GM23338 (cell line): ENCODE measurements at regions not wholly inside any gene's neighbourhood (a gene's known extent, or its start where the extent isn't known, plus 50 kb on each side); places are given as distances from the start of the nearest gene placed in this dataset.

Experiments used
- ATAC-seq: fragments of 200-7000 bp; cut with Tn5 transposase; 3 replicates; pipeline ENCODE4 v1.9.1; 2020
- DNase-seq: peaks from one replicate; pipeline ENCODE4 v3.0.0-alpha.2; 2015; ENCODE audit warnings: low spot score
- H2AFZ ChIP-seq: fragments of 200-600 bp; sonication (generic); 2 replicates; pipeline ENCODE4 v1.8.0; 2016; ENCODE audit warnings: antibody characterized with exemption, mild to moderate bottlenecking, moderate library complexity
- H3F3A ChIP-seq: fragments of 200-600 bp; sonication (generic); replicated peaks from 2 replicates; pipeline ENCODE4 v1.8.0; 2017; ENCODE audit warnings: antibody characterized with exemption, mixed run types, low read depth
- H3K27ac ChIP-seq: fragments of 200-600 bp; sonication (generic); 2 replicates; pipeline ENCODE4 v1.6.1; 2016; ENCODE audit warnings: low read depth
- H3K27me3 ChIP-seq: fragments of 200-600 bp; sonication (generic); 2 replicates; pipeline ENCODE4 v1.8.0; 2016; ENCODE audit warnings: mild to moderate bottlenecking, mixed run types, moderate library complexity; ENCODE audit not compliant: insufficient read depth
- H3K36me3 ChIP-seq: fragments of 200-600 bp; sonication (generic); 2 replicates; pipeline ENCODE4 v1.8.0; 2016; ENCODE audit warnings: mild to moderate bottlenecking; ENCODE audit not compliant: insufficient read depth
- H3K4me1 ChIP-seq: fragments of 200-600 bp; sonication (generic); 2 replicates; pipeline ENCODE4 v1.8.0; 2016; ENCODE audit warnings: mild to moderate bottlenecking, moderate library complexity; ENCODE audit not compliant: insufficient read depth
- H3K4me2 ChIP-seq: fragments of 200-600 bp; sonication (generic); 2 replicates; pipeline ENCODE4 v1.7.1; 2017; ENCODE audit warnings: mixed run types
- H3K4me3 ChIP-seq: fragments of 200-600 bp; sonication (generic); 2 replicates; pipeline ENCODE4 v1.6.1; 2016; ENCODE audit warnings: mixed run types
- H3K79me2 ChIP-seq: fragments of 200-600 bp; sonication (generic); replicated peaks from 2 replicates; pipeline ENCODE4 v1.8.0; 2017; ENCODE audit warnings: mild to moderate bottlenecking; ENCODE audit not compliant: insufficient read depth
- H3K9me2 ChIP-seq: fragments of 200-600 bp; sonication (generic); 2 replicates; pipeline ENCODE4 v1.8.0; 2017; ENCODE audit not compliant: insufficient read depth
- H4K20me1 ChIP-seq: fragments of 200-600 bp; sonication (generic); replicated peaks from 2 replicates; pipeline ENCODE4 v1.8.0; 2017; ENCODE audit warnings: mild to moderate bottlenecking; ENCODE audit not compliant: insufficient read depth
- H3K27ac Mint-ChIP-seq: 2 replicates; pipeline ENCODE4 v1.8.0; 2020; ENCODE audit warnings: inconsistent platforms, mild to moderate bottlenecking, moderate library complexity, mixed read lengths
- H3K27me3 Mint-ChIP-seq: 3 replicates; pipeline ENCODE4 v1.8.0; 2022; ENCODE audit warnings: low read depth, mild to moderate bottlenecking, moderate library complexity, mixed read lengths, inconsistent platforms; ENCODE audit not compliant: insufficient read depth, poor library complexity
- H3K36me3 Mint-ChIP-seq: 3 replicates; pipeline ENCODE4 v1.8.0; 2021; ENCODE audit warnings: low read depth, mild to moderate bottlenecking, inconsistent platforms, moderate library complexity, mixed read lengths
- H3K4me1 Mint-ChIP-seq: 3 replicates; pipeline ENCODE4 v1.8.0; 2020; ENCODE audit warnings: mild to moderate bottlenecking, inconsistent platforms, mixed read lengths
- H3K4me3 Mint-ChIP-seq: 3 replicates; pipeline ENCODE4 v1.8.0; 2021; ENCODE audit warnings: moderate library complexity, mild to moderate bottlenecking, inconsistent platforms, mixed read lengths
- H3K9me3 Mint-ChIP-seq: 3 replicates; pipeline ENCODE4 v1.8.0; 2020; ENCODE audit warnings: moderate library complexity, mild to moderate bottlenecking, inconsistent platforms, mixed read lengths
- CREB1 ChIP-seq: fragments of 250-450 bp; sonication (Bioruptor Pico); IDR thresholded peaks from 2 replicates; pipeline ENCODE4 v1.5.0; 2020; ENCODE audit warnings: low read depth, mild to moderate bottlenecking, moderate library complexity
- EZH2 ChIP-seq: fragments of 200-600 bp; sonication (generic); IDR thresholded peaks from one replicate; pipeline ENCODE4 v1.8.0; 2017; ENCODE audit warnings: antibody characterized with exemption, mild to moderate bottlenecking, low read depth; ENCODE audit not compliant: unreplicated experiment
- EZH2phosphoT487 ChIP-seq: fragments of 200-600 bp; sonication (generic); IDR thresholded peaks from one replicate; pipeline ENCODE4 v1.8.1; 2018; ENCODE audit warnings: antibody characterized with exemption; ENCODE audit not compliant: unreplicated experiment
- JUNB ChIP-seq: IDR thresholded peaks from one replicate; pipeline ENCODE4 v1.6.1; 2016; ENCODE audit warnings: antibody characterized with exemption; ENCODE audit not compliant: unreplicated experiment
- NANOG ChIP-seq: IDR thresholded peaks from 2 replicates; pipeline ENCODE4 v1.6.1; 2016; ENCODE audit warnings: antibody characterized with exemption, borderline replicate concordance
- POLR2AphosphoS5 ChIP-seq: IDR thresholded peaks from 2 replicates; pipeline ENCODE4 v1.6.1; 2016; ENCODE audit warnings: antibody characterized with exemption, low read depth
- STAT1 ChIP-seq: IDR thresholded peaks from one replicate; pipeline ENCODE4 v1.6.1; 2016; ENCODE audit warnings: antibody characterized with exemption; ENCODE audit not compliant: unreplicated experiment
- ZNF114 ChIP-seq: fragments of 250-450 bp; sonication (Bioruptor Pico); IDR thresholded peaks from 2 replicates; pipeline ENCODE4 v1.5.0; 2020; ENCODE audit warnings: mild to moderate bottlenecking, moderate library complexity
- ZNF331 ChIP-seq: fragments of 250-450 bp; sonication (Bioruptor Pico); IDR thresholded peaks from 2 replicates; pipeline ENCODE4 v1.5.0; 2020; ENCODE audit warnings: low read depth, mild to moderate bottlenecking, moderate library complexity
- TF ChIP-seq, protein P1 (sequence below): IDR thresholded peaks from 2 replicates; pipeline ENCODE4 v1.6.1; 2016; ENCODE audit warnings: antibody characterized with exemption
- TF ChIP-seq, protein P2 (sequence below), 2 experiments: fragments of 200-600 bp in 1 of 2; sonication (generic) in 1 of 2; conservative IDR thresholded peaks; 2 replicates each; pipeline versions ENCODE4 v1.5.1 to v1.6.1; 2016 to 2017; ENCODE audit warnings: antibody characterized with exemption in 2 of 2, low read depth in 2 of 2, mild to moderate bottlenecking in 2 of 2, moderate library complexity in 1 of 2
- TF ChIP-seq, protein P3 (sequence below): IDR thresholded peaks from one replicate; pipeline ENCODE4 v1.6.1; 2018; ENCODE audit warnings: antibody characterized with exemption; ENCODE audit not compliant: unreplicated experiment

DNA sequence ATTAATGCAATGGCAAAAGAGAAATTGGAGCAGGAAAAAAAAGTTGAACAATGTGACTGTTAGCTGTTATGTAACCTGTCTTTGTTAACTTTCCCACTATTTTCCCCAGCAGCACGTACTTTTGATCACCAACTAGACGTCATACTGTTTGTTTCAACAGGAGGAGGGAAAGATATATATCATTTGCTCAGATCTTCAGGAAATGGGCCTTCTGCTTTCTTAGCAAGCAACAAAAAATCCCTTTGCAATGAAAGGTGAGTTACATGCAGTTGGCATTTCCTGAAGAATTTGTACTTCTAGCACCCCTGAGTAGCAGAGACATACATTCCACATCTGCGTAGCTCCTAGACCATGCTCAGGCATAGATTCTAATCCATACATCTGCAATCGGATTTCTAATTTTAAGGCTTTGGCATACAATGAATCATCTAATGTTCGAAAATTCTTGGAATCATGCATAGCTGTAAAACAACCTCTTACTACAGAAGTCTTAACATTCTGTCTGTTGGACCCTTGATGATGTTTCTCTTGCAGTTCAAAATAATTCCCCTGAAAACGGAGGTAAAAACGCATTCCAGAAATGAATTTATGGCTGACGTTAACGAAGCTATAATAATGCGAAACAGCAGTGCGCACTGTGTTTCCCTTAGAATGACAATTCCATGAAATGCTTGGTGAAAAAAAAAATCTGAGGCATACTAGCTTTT lies 286.9 kb upstream of the MGMT start:
- DNase-seq (no peak), ATAC-seq (no peak)
- Histone ChIP-seq H3K9me2 (0 out of 2 replicates have a peak, but pooled peaks cover 8% of the 10 kb centered on the region), H2AFZ (no peak overlapping the region), H3K4me1 (no peaks in the 10 kb centered on the region), H4K20me1 (no peaks in the 10 kb centered on the region), H3K27ac (no peak overlapping the region), H3K36me3 (no peaks in the 10 kb centered on the region), H3K4me3 (no peak overlapping the region), H3K79me2 (no peaks in the 10 kb centered on the region), H3F3A (no peaks in the 10 kb centered on the region), H3K4me2 (no peak overlapping the region), H3K27me3 (no peaks in the 10 kb centered on the region)
- Mint-ChIP-seq H3K4me3 (no peak overlapping the region), H3K27ac (no peak overlapping the region), H3K27me3 (peaks cover 2% of the 10 kb centered on the region), H3K9me3 (no peaks in the 10 kb centered on the region), H3K36me3 (no peaks in the 10 kb centered on the region), H3K4me1 (peaks cover 8% of the 10 kb centered on the region; the same call in 2 of the 3 replicates)
- no peak for TF ChIP-seq STAT1
- no peak for TF ChIP-seq POLR2AphosphoS5

DNA sequence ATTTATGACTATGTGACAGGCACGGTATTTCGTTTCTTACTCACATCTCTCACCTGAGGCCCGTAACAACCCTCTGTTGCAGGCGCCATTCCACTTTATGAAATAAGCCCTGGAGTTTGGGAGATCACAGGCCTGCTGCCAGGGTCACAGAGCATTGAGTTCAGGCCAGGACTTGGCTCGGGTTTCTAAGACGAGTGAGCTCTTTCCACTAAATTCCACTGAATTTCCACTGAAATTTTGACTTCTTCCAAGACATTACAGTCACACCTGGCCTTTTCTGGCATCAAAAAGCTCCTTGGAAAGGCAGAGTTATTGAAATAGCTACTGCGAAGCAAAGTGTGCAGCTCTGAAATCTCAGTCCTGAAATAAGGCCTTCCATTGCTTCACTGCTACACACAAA lies 282.8 kb upstream of the MGMT start:
- Mint-ChIP-seq H3K27ac (no peak overlapping the region), H3K9me3 (peaks cover 10% of the 10 kb centered on the region; the same call in 1 of the 3 replicates), H3K4me3 (no peak overlapping the region), H3K36me3 (peaks cover 4% of the 10 kb centered on the region; the same call in 1 of the 3 replicates), H3K4me1 (peaks cover 7% of the 10 kb centered on the region; the same call in 2 of the 3 replicates), H3K27me3 (peaks cover 2% of the 10 kb centered on the region)
- H3K36me3 ChIP-seq, result no peaks in the 10 kb centered on the region
- ATAC-seq (no peak), DNase-seq (no peak)
- H3F3A ChIP-seq, result no peaks in the 10 kb centered on the region
- no peaks in the 10 kb centered on the region for H3K79me2 ChIP-seq
- no peak overlapping the region for H3K4me3 ChIP-seq
- no peak overlapping the region for H3K4me2 ChIP-seq
- no peaks in the 10 kb centered on the region for H3K4me1 ChIP-seq
- H4K20me1 ChIP-seq, result no peaks in the 10 kb centered on the region
- no peak overlapping the region for H3K27ac ChIP-seq
- H3K27me3 ChIP-seq, result no peaks in the 10 kb centered on the region
- H2AFZ ChIP-seq, result no peak overlapping the region
- 0 out of 2 replicates have a peak, but pooled peaks cover 8% of the 10 kb centered on the region for H3K9me2 ChIP-seq
- TF ChIP-seq ZNF331 (CRISPR knock-in tag) (no peak), POLR2AphosphoS5 (no peak), JUNB (no peak), EZH2phosphoT487 (no peak), CREB1 (no peak), EZH2 (no peak), STAT1 (no peak), ZNF114 (no peak), NANOG (no peak)
- TF ChIP-seq, protein P1, sequence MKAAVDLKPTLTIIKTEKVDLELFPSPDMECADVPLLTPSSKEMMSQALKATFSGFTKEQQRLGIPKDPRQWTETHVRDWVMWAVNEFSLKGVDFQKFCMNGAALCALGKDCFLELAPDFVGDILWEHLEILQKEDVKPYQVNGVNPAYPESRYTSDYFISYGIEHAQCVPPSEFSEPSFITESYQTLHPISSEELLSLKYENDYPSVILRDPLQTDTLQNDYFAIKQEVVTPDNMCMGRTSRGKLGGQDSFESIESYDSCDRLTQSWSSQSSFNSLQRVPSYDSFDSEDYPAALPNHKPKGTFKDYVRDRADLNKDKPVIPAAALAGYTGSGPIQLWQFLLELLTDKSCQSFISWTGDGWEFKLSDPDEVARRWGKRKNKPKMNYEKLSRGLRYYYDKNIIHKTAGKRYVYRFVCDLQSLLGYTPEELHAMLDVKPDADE, result no peak
- TF ChIP-seq, protein P2, sequence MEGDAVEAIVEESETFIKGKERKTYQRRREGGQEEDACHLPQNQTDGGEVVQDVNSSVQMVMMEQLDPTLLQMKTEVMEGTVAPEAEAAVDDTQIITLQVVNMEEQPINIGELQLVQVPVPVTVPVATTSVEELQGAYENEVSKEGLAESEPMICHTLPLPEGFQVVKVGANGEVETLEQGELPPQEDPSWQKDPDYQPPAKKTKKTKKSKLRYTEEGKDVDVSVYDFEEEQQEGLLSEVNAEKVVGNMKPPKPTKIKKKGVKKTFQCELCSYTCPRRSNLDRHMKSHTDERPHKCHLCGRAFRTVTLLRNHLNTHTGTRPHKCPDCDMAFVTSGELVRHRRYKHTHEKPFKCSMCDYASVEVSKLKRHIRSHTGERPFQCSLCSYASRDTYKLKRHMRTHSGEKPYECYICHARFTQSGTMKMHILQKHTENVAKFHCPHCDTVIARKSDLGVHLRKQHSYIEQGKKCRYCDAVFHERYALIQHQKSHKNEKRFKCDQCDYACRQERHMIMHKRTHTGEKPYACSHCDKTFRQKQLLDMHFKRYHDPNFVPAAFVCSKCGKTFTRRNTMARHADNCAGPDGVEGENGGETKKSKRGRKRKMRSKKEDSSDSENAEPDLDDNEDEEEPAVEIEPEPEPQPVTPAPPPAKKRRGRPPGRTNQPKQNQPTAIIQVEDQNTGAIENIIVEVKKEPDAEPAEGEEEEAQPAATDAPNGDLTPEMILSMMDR (conservative IDR thresholded peaks at IDR 0.05; ENCODE audit: low read depth in 2 of 2), result no peak
- TF ChIP-seq, protein P3, sequence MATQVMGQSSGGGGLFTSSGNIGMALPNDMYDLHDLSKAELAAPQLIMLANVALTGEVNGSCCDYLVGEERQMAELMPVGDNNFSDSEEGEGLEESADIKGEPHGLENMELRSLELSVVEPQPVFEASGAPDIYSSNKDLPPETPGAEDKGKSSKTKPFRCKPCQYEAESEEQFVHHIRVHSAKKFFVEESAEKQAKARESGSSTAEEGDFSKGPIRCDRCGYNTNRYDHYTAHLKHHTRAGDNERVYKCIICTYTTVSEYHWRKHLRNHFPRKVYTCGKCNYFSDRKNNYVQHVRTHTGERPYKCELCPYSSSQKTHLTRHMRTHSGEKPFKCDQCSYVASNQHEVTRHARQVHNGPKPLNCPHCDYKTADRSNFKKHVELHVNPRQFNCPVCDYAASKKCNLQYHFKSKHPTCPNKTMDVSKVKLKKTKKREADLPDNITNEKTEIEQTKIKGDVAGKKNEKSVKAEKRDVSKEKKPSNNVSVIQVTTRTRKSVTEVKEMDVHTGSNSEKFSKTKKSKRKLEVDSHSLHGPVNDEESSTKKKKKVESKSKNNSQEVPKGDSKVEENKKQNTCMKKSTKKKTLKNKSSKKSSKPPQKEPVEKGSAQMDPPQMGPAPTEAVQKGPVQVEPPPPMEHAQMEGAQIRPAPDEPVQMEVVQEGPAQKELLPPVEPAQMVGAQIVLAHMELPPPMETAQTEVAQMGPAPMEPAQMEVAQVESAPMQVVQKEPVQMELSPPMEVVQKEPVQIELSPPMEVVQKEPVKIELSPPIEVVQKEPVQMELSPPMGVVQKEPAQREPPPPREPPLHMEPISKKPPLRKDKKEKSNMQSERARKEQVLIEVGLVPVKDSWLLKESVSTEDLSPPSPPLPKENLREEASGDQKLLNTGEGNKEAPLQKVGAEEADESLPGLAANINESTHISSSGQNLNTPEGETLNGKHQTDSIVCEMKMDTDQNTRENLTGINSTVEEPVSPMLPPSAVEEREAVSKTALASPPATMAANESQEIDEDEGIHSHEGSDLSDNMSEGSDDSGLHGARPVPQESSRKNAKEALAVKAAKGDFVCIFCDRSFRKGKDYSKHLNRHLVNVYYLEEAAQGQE, result no peak
